CD14-positive monocyte (primary cell): ENCODE measurements at regions not wholly inside any gene's neighbourhood (a gene's known extent, or its start where the extent isn't known, plus 50 kb on each side); places are given as distances from the start of the nearest gene placed in this dataset.

Experiments
- DNase-seq, 3 donors: peaks; one replicate each; pipeline ENCODE4 v3.0.0-alpha.2; 2011 to 2022
- H2AFZ ChIP-seq: 2 replicates; pipeline ENCODE4 v1.6.0; 2012; ENCODE audit warnings: mild to moderate bottlenecking, low read depth, low read length, inconsistent platforms; ENCODE audit not compliant: insufficient read depth, poor library complexity, severe bottlenecking
- H3K27ac ChIP-seq, 2 donors: 1 replicate in 1 of 2; 2 replicates in 1 of 2; pipeline ENCODE4 v1.5.1; 2012 to 2013; ENCODE audit warnings: low read length in 2 of 2, control low read depth in 1 of 2, inconsistent platforms in 1 of 2, low read depth in 1 of 2, mild to moderate bottlenecking in 1 of 2
- H3K27me3 ChIP-seq, 2 donors: one replicate each; pipeline versions ENCODE4 v1.6.0 to v1.6.1; 2011 to 2013; ENCODE audit warnings: low read length in 2 of 2; ENCODE audit not compliant: control insufficient read depth in 2 of 2, insufficient read depth in 2 of 2
- H3K36me3 ChIP-seq, 2 donors: replicated peaks in 1 of 2; 1 replicate in 1 of 2; 2 replicates in 1 of 2; pipeline versions ENCODE4 v1.5.1 to v1.6.1; 2012 to 2013; ENCODE audit warnings: low read length in 2 of 2, control low read depth in 1 of 2, inconsistent platforms in 1 of 2, mild to moderate bottlenecking in 1 of 2; ENCODE audit not compliant: insufficient read depth in 2 of 2, control insufficient read depth in 1 of 2
- H3K4me1 ChIP-seq, 2 donors: 1 replicate in 1 of 2; 2 replicates in 1 of 2; pipeline versions ENCODE4 v1.5.1 to v1.6.1; 2012 to 2013; ENCODE audit warnings: low read length in 2 of 2, control low read depth in 1 of 2, inconsistent platforms in 1 of 2, mild to moderate bottlenecking in 1 of 2, moderate library complexity in 1 of 2; ENCODE audit not compliant: insufficient read depth in 2 of 2, control insufficient read depth in 1 of 2
- H3K4me2 ChIP-seq: replicated peaks from 2 replicates; pipeline ENCODE3; 2012; ENCODE audit warnings: low read length, moderate library complexity, mild to moderate bottlenecking; ENCODE audit not compliant: poor library complexity, severe bottlenecking; ENCODE audit errors: extremely low read depth
- H3K4me3 ChIP-seq, 3 experiments: fragments of 200-600 bp in 1 of 3; sonication (generic) in 1 of 3; replicated peaks in 1 of 3; 1 replicate in 2 of 3; 2 replicates in 1 of 3; pipeline ENCODE4 v1.5.1; 2011 to 2013; ENCODE audit warnings: low read length in 3 of 3, mild to moderate bottlenecking in 3 of 3, control low read depth in 2 of 3, low read depth in 2 of 3, inconsistent platforms in 1 of 3, moderate library complexity in 1 of 3
- H3K79me2 ChIP-seq: 2 replicates; pipeline ENCODE4 v1.6.0; 2012; ENCODE audit warnings: mild to moderate bottlenecking, control low read depth, inconsistent platforms, low read length, moderate library complexity; ENCODE audit not compliant: insufficient read depth
- H3K9ac ChIP-seq: 2 replicates; pipeline ENCODE4 v1.6.0; 2017; ENCODE audit warnings: low read length, mild to moderate bottlenecking; ENCODE audit not compliant: insufficient read depth, poor library complexity, severe bottlenecking
- H3K9me3 ChIP-seq, 2 donors: replicated peaks in 1 of 2; 1 replicate in 1 of 2; 2 replicates in 1 of 2; pipeline versions ENCODE4 v1.5.1 to v1.6.1; 2012 to 2013; ENCODE audit warnings: low read length in 2 of 2, control low read depth in 1 of 2; ENCODE audit not compliant: control insufficient read depth in 1 of 2, insufficient read depth in 1 of 2
- H4K20me1 ChIP-seq: 2 replicates; pipeline ENCODE4 v1.6.0; 2012; ENCODE audit warnings: mild to moderate bottlenecking, low read length, control low read depth, moderate library complexity; ENCODE audit not compliant: insufficient read depth
- H3K27ac Mint-ChIP-seq, 7 donors: one replicate each; pipeline ENCODE4 v1.8.0; 2020; ENCODE audit warnings: mild to moderate bottlenecking in 7 of 7, mixed read lengths in 7 of 7, moderate library complexity in 6 of 7, inconsistent platforms in 2 of 7
- H3K27me3 Mint-ChIP-seq, 3 donors: one replicate each; pipeline ENCODE4 v1.8.0; 2021 to 2022; ENCODE audit warnings: low read depth in 3 of 3, mild to moderate bottlenecking in 3 of 3, mixed read lengths in 3 of 3, moderate library complexity in 3 of 3, inconsistent platforms in 1 of 3
- H3K36me3 Mint-ChIP-seq, 2 donors: one replicate each; pipeline ENCODE4 v1.8.0; 2020; ENCODE audit warnings: mixed read lengths in 2 of 2, inconsistent platforms in 1 of 2, mild to moderate bottlenecking in 1 of 2
- H3K4me1 Mint-ChIP-seq: one replicate; pipeline ENCODE4 v1.8.0; 2020; ENCODE audit warnings: mild to moderate bottlenecking, mixed read lengths
- H3K4me3 Mint-ChIP-seq, 2 donors: one replicate each; pipeline ENCODE4 v1.8.0; 2020; ENCODE audit warnings: mild to moderate bottlenecking in 2 of 2, mixed read lengths in 2 of 2, moderate library complexity in 1 of 2
- H3K9me3 Mint-ChIP-seq, 7 donors: one replicate each; pipeline ENCODE4 v1.8.0; 2020 to 2022; ENCODE audit warnings: mixed read lengths in 7 of 7, mild to moderate bottlenecking in 6 of 7, moderate library complexity in 6 of 7, inconsistent platforms in 2 of 7
- CTCF ChIP-seq: fragments of 200-600 bp; IDR thresholded peaks from one replicate; pipeline ENCODE4 v1.8.0; 2022; ENCODE audit warnings: antibody characterized with exemption, mild to moderate bottlenecking
- WGBS: methylation state at CpG from one replicate; pipeline ENCODE4 v1.1.5; 2013; ENCODE audit warnings: missing lambda C conversion rate; ENCODE audit not compliant: insufficient coverage; 5-methylcytosine and 5-hydroxymethylcytosine counted together
- intact Hi-C, 2 donors: fragments of 100-400 bp; cut with micrococcal nuclease; formaldehyde crosslinking; loops; one replicate each; pipeline versions ENCODE4 v1.15.0 to v1.15.1; 2023

GRCh38 chr22:48075604-48076003 is 1313.2 kb downstream of the TBC1D22A start:
- Mint-ChIP-seq H3K9me3 (peaks cover 0 to 5% (median 0%) of the 10 kb centered on the region in 7 donors), H3K4me3 (no peak overlapping the region), H3K27me3 (peaks cover 7 to 15% (median 9%) of the 10 kb centered on the region in 3 donors), H3K36me3 (no peaks in the 10 kb centered on the region), H3K4me1 (no peaks in the 10 kb centered on the region), H3K27ac (no peak overlapping the region)
- TF ChIP-seq CTCF: no peak
- Histone ChIP-seq H3K4me3 (no peak overlapping the region), H3K9ac (no peak overlapping the region), H3K9me3 (no peaks in the 10 kb centered on the region), H3K79me2 (no peaks in the 10 kb centered on the region), H4K20me1 (no peaks in the 10 kb centered on the region), H3K27ac (no peak overlapping the region), H3K4me2 (no peak overlapping the region), H3K4me1 (no peaks in the 10 kb centered on the region), H3K27me3 (no peaks in the 10 kb centered on the region), H2AFZ (no peak overlapping the region), H3K36me3 (no peaks in the 10 kb centered on the region)
- no peak for DNase-seq
- intact Hi-C loops: no loop called here
- WGBS: 80% methylated on average over 1 of the region's 5 CpGs

DNA sequence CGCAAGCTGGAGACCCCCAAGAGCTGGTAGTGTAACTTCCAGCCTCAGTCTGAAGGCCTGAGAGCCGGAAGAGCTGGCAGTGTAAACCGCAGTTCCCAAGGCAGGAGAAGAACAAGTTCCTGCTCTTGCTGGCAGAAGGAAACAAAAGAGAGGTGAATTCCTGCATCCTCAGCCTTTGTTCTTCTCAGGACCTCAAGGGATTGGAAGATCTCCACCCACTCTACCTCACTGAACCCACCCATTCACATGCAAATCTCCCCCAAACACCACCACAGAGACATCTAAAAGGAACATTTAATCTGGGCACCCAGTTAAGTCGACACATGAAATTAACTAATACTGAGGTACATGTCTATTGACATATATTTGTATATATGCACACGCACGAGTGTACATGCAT is 1310.3 kb downstream of the TBC1D22A start:
- Mint-ChIP-seq H3K4me3 (no peak overlapping the region), H3K27ac (no peak overlapping the region), H3K36me3 (no peaks in the 10 kb centered on the region), H3K9me3 (peaks cover 0 to 5% (median 1%) of the 10 kb centered on the region in 7 donors), H3K4me1 (no peaks in the 10 kb centered on the region), H3K27me3 (peaks cover 5 to 8% (median 7%) of the 10 kb centered on the region in 3 donors)
- Histone ChIP-seq H3K4me3 (no peak overlapping the region), H3K4me1 (no peaks in the 10 kb centered on the region), H3K4me2 (no peak overlapping the region), H3K9ac (no peak overlapping the region), H3K27me3 (no peaks in the 10 kb centered on the region), H3K9me3 (no peaks in the 10 kb centered on the region), H3K79me2 (no peaks in the 10 kb centered on the region), H3K36me3 (no peaks in the 10 kb centered on the region), H2AFZ (no peak overlapping the region), H4K20me1 (no peaks in the 10 kb centered on the region), H3K27ac (no peak overlapping the region)
- TF ChIP-seq CTCF: no peak
- intact Hi-C loops: no loop called here
- no peak for DNase-seq
- WGBS: 62% methylated on average over 3 of the region's 6 CpGs
